SU-DHL-6 (cell line): ENCODE measurements at regions not wholly inside any gene's neighbourhood (a gene's known extent, or its start where the extent isn't known, plus 50 kb on each side); places are given as distances from the start of the nearest gene placed in this dataset.

Experiments used
- H2AFZ ChIP-seq: fragments of 200-600 bp; sonication (generic); 2 replicates; pipeline ENCODE4 v1.6.1; 2014; ENCODE audit warnings: low read depth, mild to moderate bottlenecking, moderate library complexity, mixed read lengths, antibody characterized with exemption, low read length; ENCODE audit not compliant: severe bottlenecking
- H3F3A ChIP-seq: fragments of 200-600 bp; shearing (Covaris generic); 2 replicates; pipeline ENCODE4 v1.6.0; 2016; ENCODE audit warnings: antibody characterized with exemption, mild to moderate bottlenecking; ENCODE audit not compliant: insufficient read depth
- H3K27ac ChIP-seq: fragments of 200-600 bp; sonication (generic); 2 replicates; pipeline ENCODE4 v1.5.1; 2016; ENCODE audit warnings: low read depth, mild to moderate bottlenecking, low read length, moderate library complexity, mixed read lengths
- H3K27me3 ChIP-seq: fragments of 200-600 bp; sonication (generic), shearing (Covaris generic); 2 replicates; pipeline ENCODE4 v1.6.0; 2014; ENCODE audit warnings: mild to moderate bottlenecking, low read length
- H3K36me3 ChIP-seq: fragments of 200-600 bp; sonication (generic); 2 replicates; pipeline ENCODE4 v1.6.1; 2014; ENCODE audit warnings: mild to moderate bottlenecking, low read length, mixed read lengths
- H3K4me2 ChIP-seq: fragments of 300-600, 200-600 bp; shearing (Covaris generic), sonication (generic); 2 replicates; pipeline ENCODE4 v1.6.0; 2014; ENCODE audit warnings: low read length, low read depth, mild to moderate bottlenecking; ENCODE audit not compliant: poor library complexity, severe bottlenecking
- H3K4me3 ChIP-seq: fragments of 200-600 bp; sonication (generic); 2 replicates; pipeline ENCODE4 v1.5.1; 2014; ENCODE audit warnings: antibody characterized with exemption, low read length, mild to moderate bottlenecking, mixed read lengths; ENCODE audit not compliant: insufficient read depth, poor library complexity, severe bottlenecking
- H3K79me2 ChIP-seq: fragments of 200-600 bp; sonication (generic); 2 replicates; pipeline ENCODE4 v1.6.1; 2014; ENCODE audit warnings: mild to moderate bottlenecking, low read length, moderate library complexity; ENCODE audit not compliant: insufficient read depth
- H3K9ac ChIP-seq: fragments of 200-600 bp; sonication (generic); 2 replicates; pipeline ENCODE4 v1.7.0; 2014; ENCODE audit warnings: mild to moderate bottlenecking, low read length
- H3K9me2 ChIP-seq: fragments of 200-600 bp; sonication (generic); replicated peaks from 2 replicates; pipeline ENCODE4 v1.6.1; 2014; ENCODE audit warnings: low read length; ENCODE audit not compliant: insufficient read depth
- H3K9me3 ChIP-seq: fragments of 200-600 bp; sonication (generic); 2 replicates; pipeline ENCODE4 v1.6.1; 2014; ENCODE audit warnings: low read length, mixed read lengths; ENCODE audit not compliant: insufficient read depth
- H4K20me1 ChIP-seq: fragments of 200-600 bp; sonication (generic); 2 replicates; pipeline ENCODE4 v1.6.1; 2014; ENCODE audit warnings: low read depth, mild to moderate bottlenecking, antibody characterized with exemption, low read length, moderate library complexity, mixed read lengths
- CTCF ChIP-seq: fragments of 200-600 bp; sonication (generic); IDR thresholded peaks from one replicate; pipeline ENCODE4 v1.5.1; 2017; ENCODE audit warnings: antibody characterized with exemption, mild to moderate bottlenecking, low read length, moderate library complexity; ENCODE audit not compliant: insufficient read depth, poor library complexity, severe bottlenecking
- EZH2phosphoT487 ChIP-seq: fragments of 200-600 bp; sonication (generic), shearing (Covaris generic); conservative IDR thresholded peaks from 2 replicates; pipeline ENCODE4 v1.6.1; 2018; ENCODE audit warnings: mild to moderate bottlenecking, antibody characterized with exemption, low read length, moderate library complexity, mixed read lengths

- H3K9me3 ChIP-seq, result no peaks in the 10 kb centered on the region
- H3K27ac ChIP-seq, result no peak overlapping the region
- H3K27me3 ChIP-seq, result no peaks in the 10 kb centered on the region
- no peaks in the 10 kb centered on the region for H3K9me2 ChIP-seq
- no peaks in the 10 kb centered on the region for H3F3A ChIP-seq
- H4K20me1 ChIP-seq, result no peaks in the 10 kb centered on the region
- TF ChIP-seq CTCF (no peak), EZH2phosphoT487 (no peak)
- no peak overlapping the region for H3K4me3 ChIP-seq
- H3K36me3 ChIP-seq, result no peaks in the 10 kb centered on the region
- H3K4me2 ChIP-seq, result no peak overlapping the region
- H3K9ac ChIP-seq, result no peak overlapping the region
- H2AFZ ChIP-seq, result no peak overlapping the region
- no peaks in the 10 kb centered on the region for H3K79me2 ChIP-seq
These were observed 87.8 kb upstream of the SLC30A5 start for GRCh38 chr5:69006030-69006429.

GRCh38 chr5:69007163-69007562 is 86.7 kb upstream of the SLC30A5 start:
- Histone ChIP-seq H3K27me3 (no peaks in the 10 kb centered on the region), H3K9ac (no peak overlapping the region)
- no peak for TF ChIP-seq CTCF
- TF ChIP-seq EZH2phosphoT487, result no peak

GRCh38 chr5:69007726-69008368 is 86.0 kb upstream of the SLC30A5 start:
- no peaks in the 10 kb centered on the region for H3K79me2 ChIP-seq
- H3F3A ChIP-seq, result no peaks in the 10 kb centered on the region
- no peak overlapping the region for H3K4me3 ChIP-seq
- H3K36me3 ChIP-seq, result no peaks in the 10 kb centered on the region
- H3K9me2 ChIP-seq, result no peaks in the 10 kb centered on the region
- no peaks in the 10 kb centered on the region for H4K20me1 ChIP-seq
- no peak overlapping the region for H3K4me2 ChIP-seq
- TF ChIP-seq CTCF (peak; percentile 88), EZH2phosphoT487 (no peak)
- H3K27ac ChIP-seq, result no peak overlapping the region
- no peaks in the 10 kb centered on the region for H3K27me3 ChIP-seq
- H3K9ac ChIP-seq, result no peak overlapping the region
- H3K9me3 ChIP-seq, result no peaks in the 10 kb centered on the region
- no peak overlapping the region for H2AFZ ChIP-seq

More at GRCh38 chr5:69007163-69007562, 86.7 kb upstream of the SLC30A5 start:
- no peaks in the 10 kb centered on the region for H3K79me2 ChIP-seq
- H3K4me2 ChIP-seq, result no peak overlapping the region
- no peak overlapping the region for H2AFZ ChIP-seq
- no peak overlapping the region for H3K4me3 ChIP-seq
- H3K9me3 ChIP-seq, result no peaks in the 10 kb centered on the region
- no peaks in the 10 kb centered on the region for H3K9me2 ChIP-seq
- no peaks in the 10 kb centered on the region for H3K36me3 ChIP-seq
- H3F3A ChIP-seq, result no peaks in the 10 kb centered on the region
- no peak overlapping the region for H3K27ac ChIP-seq
- no peaks in the 10 kb centered on the region for H4K20me1 ChIP-seq
